Esophagus squamous epithelium (tissue), 4 donors: ENCODE measurements at regions not wholly inside any gene's neighbourhood (a gene's known extent, or its start where the extent isn't known, plus 50 kb on each side); places are given as distances from the start of the nearest gene placed in this dataset.
"Not testable (repeated sequence)": the region's sequence is repeated elsewhere in the genome, so short reads cannot be mapped to it uniquely, and the experiment has no call there.

Source experiments
- CTCF ChIP-seq, 6 experiments: fragments of 450-650 bp in 4 of 6; fragments of 200-600 bp in 2 of 6; sonication (generic) in 2 of 6; IDR thresholded peaks; one replicate each; pipeline ENCODE4 v1.5.1; 2016 to 2019; ENCODE audit warnings: antibody characterized with exemption in 6 of 6, mild to moderate bottlenecking in 4 of 6, moderate library complexity in 4 of 6
- POLR2A ChIP-seq, 4 donors: fragments of 450-650 bp; IDR thresholded peaks; one replicate each; pipeline ENCODE4 v1.6.1; 2017; ENCODE audit warnings: antibody characterized with exemption in 4 of 4, mild to moderate bottlenecking in 4 of 4, moderate library complexity in 3 of 4

DNA sequence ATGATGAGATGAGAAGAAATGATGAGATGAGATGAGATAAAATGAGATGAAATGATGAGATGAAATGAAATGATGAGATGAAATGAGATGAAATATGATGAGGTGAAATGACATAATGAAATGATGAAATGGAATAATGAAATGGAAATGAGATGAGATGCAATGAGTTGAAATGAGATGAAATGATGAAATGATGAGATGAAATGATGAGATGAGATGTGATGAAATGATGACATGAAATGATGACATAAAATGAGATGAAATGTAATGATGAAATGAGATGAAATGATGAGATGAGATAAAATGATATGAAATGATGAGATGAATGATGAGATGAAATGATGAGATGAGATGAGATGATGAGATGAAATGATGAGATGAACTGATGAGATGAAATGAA is 340.2 kb upstream of the PLGLB1 start:
- not testable (repeated sequence) for TF ChIP-seq CTCF, POLR2A (IDR thresholded peaks at IDR 0.05)
